Calu3 (cell line): ENCODE measurements at regions not wholly inside any gene's neighbourhood (a gene's known extent, or its start where the extent isn't known, plus 50 kb on each side); places are given as distances from the start of the nearest gene placed in this dataset.
"Not testable (repeated sequence)": the region's sequence is repeated elsewhere in the genome, so short reads cannot be mapped to it uniquely, and the experiment has no call there.

Experiments
- BruUV-seq: library from RNA; stranded (reverse); fragments of 400-500 nt; replicated peaks from 2 replicates; lab custom pipeline; 2021; lab: Mats Ljungman, UMichigan
- CTCF ChIA-PET: fragments of 300-600 bp; sonication (Branson Sonifier 250); formaldehyde crosslinking; loops from one replicate; lab custom pipeline; 2022; ENCODE audit warnings: antibody characterized with exemption; lab: Charles Lee
- DNase-seq: peaks from one replicate; pipeline ENCODE4 v3.0.0; 2022
- H3K27ac Mint-ChIP-seq: one replicate; pipeline ENCODE4 v1.8.0; 2022; ENCODE audit warnings: mixed read lengths; ENCODE audit not compliant: unreplicated experiment
- H3K27me3 Mint-ChIP-seq: one replicate; pipeline ENCODE4 v1.8.0; 2022; ENCODE audit warnings: mixed read lengths; ENCODE audit not compliant: unreplicated experiment
- H3K36me3 Mint-ChIP-seq: one replicate; pipeline ENCODE4 v1.8.0; 2022; ENCODE audit warnings: mild to moderate bottlenecking, moderate library complexity, mixed read lengths; ENCODE audit not compliant: insufficient read depth, unreplicated experiment
- H3K4me1 Mint-ChIP-seq: one replicate; pipeline ENCODE4 v1.8.0; 2022; ENCODE audit warnings: mild to moderate bottlenecking, low read depth, mixed read lengths; ENCODE audit not compliant: unreplicated experiment
- H3K4me3 Mint-ChIP-seq: one replicate; pipeline ENCODE4 v1.8.0; 2022; ENCODE audit warnings: mild to moderate bottlenecking, low read depth, moderate library complexity, mixed read lengths; ENCODE audit not compliant: unreplicated experiment
- H3K9me3 Mint-ChIP-seq: one replicate; pipeline ENCODE4 v1.8.0; 2022; ENCODE audit warnings: low read depth, mixed read lengths; ENCODE audit not compliant: unreplicated experiment
- intact Hi-C: fragments of 100-400 bp; cut with micrococcal nuclease; formaldehyde crosslinking; loops from one replicate; pipeline ENCODE4 v1.10.0; 2022; ENCODE audit not compliant: unreplicated experiment
- TF ChIP-seq, protein P1 (sequence below): fragments of 200-600 bp; IDR thresholded peaks from one replicate; pipeline ENCODE4 v1.8.0; 2022; ENCODE audit warnings: antibody characterized with exemption; ENCODE audit not compliant: unreplicated experiment

DNA sequence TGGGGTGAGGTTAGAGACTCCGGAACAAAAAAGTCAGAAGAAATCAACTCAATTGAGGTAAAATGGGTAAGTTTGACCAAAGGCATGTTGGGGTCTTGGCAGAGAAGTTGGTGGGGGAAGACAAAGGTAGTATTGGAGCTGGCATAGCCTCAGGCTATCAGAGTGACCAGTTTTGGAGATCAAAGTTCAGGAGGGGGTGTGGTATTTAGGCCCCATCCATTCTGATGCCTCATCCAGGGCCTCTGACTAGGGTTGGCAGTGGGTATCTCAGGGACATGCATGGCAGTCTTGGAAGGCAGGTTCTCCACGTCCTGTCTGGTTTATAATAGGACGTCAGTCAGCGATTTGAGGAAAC is 73.2 kb upstream of the TRABD2B start:
- DNase-seq: no peak
- Mint-ChIP-seq H3K4me3 (no peak overlapping the region), H3K36me3 (no peaks in the 10 kb centered on the region), H3K4me1 (peaks cover 11% of the 10 kb centered on the region), H3K27me3 (peaks cover 29% of the 10 kb centered on the region), H3K27ac (no peak overlapping the region), H3K9me3 (no peaks in the 10 kb centered on the region)
- intact Hi-C loops: no loop called here
- BruUV-seq: no TSS peak
- CTCF ChIA-PET: no interaction called here
- TF ChIP-seq, protein P1, sequence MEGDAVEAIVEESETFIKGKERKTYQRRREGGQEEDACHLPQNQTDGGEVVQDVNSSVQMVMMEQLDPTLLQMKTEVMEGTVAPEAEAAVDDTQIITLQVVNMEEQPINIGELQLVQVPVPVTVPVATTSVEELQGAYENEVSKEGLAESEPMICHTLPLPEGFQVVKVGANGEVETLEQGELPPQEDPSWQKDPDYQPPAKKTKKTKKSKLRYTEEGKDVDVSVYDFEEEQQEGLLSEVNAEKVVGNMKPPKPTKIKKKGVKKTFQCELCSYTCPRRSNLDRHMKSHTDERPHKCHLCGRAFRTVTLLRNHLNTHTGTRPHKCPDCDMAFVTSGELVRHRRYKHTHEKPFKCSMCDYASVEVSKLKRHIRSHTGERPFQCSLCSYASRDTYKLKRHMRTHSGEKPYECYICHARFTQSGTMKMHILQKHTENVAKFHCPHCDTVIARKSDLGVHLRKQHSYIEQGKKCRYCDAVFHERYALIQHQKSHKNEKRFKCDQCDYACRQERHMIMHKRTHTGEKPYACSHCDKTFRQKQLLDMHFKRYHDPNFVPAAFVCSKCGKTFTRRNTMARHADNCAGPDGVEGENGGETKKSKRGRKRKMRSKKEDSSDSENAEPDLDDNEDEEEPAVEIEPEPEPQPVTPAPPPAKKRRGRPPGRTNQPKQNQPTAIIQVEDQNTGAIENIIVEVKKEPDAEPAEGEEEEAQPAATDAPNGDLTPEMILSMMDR: no peak

DNA sequence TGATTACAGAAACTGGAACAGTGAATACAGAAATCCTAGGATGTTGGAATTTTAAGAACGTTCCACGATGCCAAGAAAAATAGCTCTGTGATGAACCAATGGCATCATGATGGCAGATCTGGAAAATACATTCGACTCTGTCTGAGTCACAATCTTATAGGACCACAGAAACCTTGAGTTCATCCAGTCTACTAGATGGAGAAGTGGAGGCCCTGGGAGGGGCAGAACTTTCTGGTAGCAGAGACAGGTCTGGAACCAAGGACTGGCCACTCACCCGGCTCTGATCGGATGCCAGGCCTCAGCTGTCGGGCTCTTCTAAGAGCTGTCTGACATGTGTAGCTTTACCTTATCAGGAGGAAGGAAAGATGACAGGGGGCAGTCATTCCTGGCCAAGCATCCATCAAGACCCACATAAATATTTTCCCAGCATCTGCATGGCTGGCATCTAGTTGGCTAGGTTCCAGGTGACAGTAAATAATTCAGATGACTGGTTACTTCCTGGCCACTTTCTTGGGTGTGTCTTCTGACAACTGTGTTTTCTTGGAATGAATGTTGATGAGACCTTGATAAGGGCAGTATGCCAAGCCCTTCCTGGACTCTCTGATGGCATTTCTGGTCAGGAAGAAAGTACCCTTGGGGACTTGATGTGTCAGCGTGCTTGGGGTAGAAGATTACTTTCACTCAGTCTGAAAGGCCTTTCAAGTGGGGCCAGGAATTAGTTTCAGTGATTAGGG is 72.6 kb upstream of the TRABD2B start:
- H3K27me3 Mint-ChIP-seq: peaks cover 29% of the 10 kb centered on the region
- H3K4me1 Mint-ChIP-seq: peaks cover 11% of the 10 kb centered on the region
- no peaks in the 10 kb centered on the region for H3K9me3 Mint-ChIP-seq
- no peak for DNase-seq
- intact Hi-C loops: no loop called here
- TF ChIP-seq, protein P1: no peak
- H3K4me3 Mint-ChIP-seq: no peak overlapping the region
- no peak overlapping the region for H3K27ac Mint-ChIP-seq
- no peaks in the 10 kb centered on the region for H3K36me3 Mint-ChIP-seq
- CTCF ChIA-PET: interaction anchor here (0.6 kb wide), 2 partner anchors 11 to 25 kb away, joined by 3 to 5 read pairs; no protein-coding TSS in a partner anchor
- no TSS peak for BruUV-seq

DNA sequence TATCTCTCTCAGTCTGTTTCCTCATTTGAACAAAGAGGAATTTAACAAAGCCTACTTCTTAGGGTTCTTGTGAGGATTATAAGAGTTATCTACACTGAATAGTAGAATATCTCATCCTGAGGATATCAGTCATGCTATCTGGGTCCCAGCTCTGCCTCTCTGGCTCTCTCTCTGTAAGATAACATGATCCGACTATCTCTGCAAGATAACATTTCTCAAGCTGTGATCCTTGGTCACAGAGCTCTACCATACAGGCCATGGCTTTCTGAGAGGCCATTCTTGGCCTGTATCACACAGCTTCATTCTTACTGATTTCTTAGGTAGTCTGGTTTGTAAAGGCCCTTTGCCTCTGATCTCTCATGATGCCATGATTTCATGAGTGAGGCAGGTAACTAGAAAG is 71.0 kb upstream of the TRABD2B start:
- no peaks in the 10 kb centered on the region for H3K9me3 Mint-ChIP-seq
- peaks cover 15% of the 10 kb centered on the region for H3K27me3 Mint-ChIP-seq
- CTCF ChIA-PET: interaction anchor here (0.5 to 0.7 kb wide), 2 partner anchors 98 to 330 kb away, joined by 3 read pairs; no protein-coding TSS in a partner anchor
- H3K4me3 Mint-ChIP-seq: no peak overlapping the region
- intact Hi-C loops: no loop called here
- no TSS peak for BruUV-seq
- no peak overlapping the region for H3K27ac Mint-ChIP-seq
- DNase-seq: no peak
- TF ChIP-seq, protein P1: no peak
- H3K36me3 Mint-ChIP-seq: no peaks in the 10 kb centered on the region
- H3K4me1 Mint-ChIP-seq: peaks cover 11% of the 10 kb centered on the region

DNA sequence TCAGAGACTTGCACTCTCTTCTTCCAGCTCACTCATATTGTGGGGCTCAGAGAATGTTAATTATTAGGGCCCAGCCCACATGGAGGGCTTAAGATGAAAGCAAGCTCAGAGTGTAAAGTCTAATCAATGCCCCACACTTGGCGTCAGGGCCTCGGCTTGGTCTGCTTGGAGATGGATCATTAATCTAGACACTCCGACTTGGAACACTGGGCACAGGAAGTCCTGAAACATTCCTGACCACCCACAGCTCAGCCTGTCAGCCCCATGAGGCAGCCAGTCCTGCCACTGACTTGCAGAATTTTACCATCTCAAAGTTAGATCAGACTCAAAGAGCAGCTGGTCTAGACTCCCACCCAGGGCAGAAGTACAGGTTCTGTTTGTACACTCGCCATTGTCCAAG is 69.8 kb upstream of the TRABD2B start:
- TF ChIP-seq, protein P1: no peak
- Mint-ChIP-seq H3K4me3 (no peak overlapping the region), H3K9me3 (no peaks in the 10 kb centered on the region), H3K27me3 (peaks cover 3% of the 10 kb centered on the region), H3K27ac (no peak overlapping the region), H3K4me1 (peaks cover 20% of the 10 kb centered on the region), H3K36me3 (no peaks in the 10 kb centered on the region)
- intact Hi-C loops: no loop called here
- no TSS peak for BruUV-seq
- CTCF ChIA-PET: no interaction called here
- DNase-seq: no peak

DNA sequence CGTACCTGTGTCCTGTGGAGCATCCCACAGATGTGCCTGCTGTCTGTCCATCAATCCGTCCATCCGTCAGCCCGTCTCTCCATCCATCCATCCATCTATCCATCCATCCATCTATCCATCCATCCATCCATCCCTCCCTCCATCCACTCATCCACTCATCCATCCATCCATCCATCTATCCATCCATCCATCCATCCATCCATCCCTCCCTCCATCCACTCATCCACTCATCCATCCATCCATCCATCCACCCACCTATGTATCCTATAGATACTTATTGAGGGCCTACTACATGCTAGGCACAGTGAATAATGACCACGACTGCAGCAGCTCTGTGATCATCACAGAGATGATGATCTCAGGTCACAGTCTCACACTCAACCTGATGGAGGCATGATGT is 67.5 kb upstream of the TRABD2B start:
- H3K36me3 Mint-ChIP-seq, H3K27me3 Mint-ChIP-seq, CTCF ChIA-PET, DNase-seq, H3K4me3 Mint-ChIP-seq, BruUV-seq, H3K9me3 Mint-ChIP-seq, H3K27ac Mint-ChIP-seq: not testable (repeated sequence)
- H3K4me1 Mint-ChIP-seq: peaks cover 21% of the 10 kb centered on the region
- intact Hi-C loops: loop anchor here (5.0 kb wide), 1 partner anchor 67 kb away; the partner anchor contains the start of gene TRABD2B
